ENCODE measurements at regions not wholly inside any gene's neighbourhood (a gene's known extent, or its start where the extent isn't known, plus 50 kb on each side); places are given as distances from the start of the nearest gene placed in this dataset.

- TF ChIP-seq CTCF (conservative IDR thresholded peaks at IDR 0.05; ENCODE audit: low read depth, low read length) (no peak), EZH2 (IDR thresholded peaks at IDR 0.05; ENCODE audit: borderline replicate concordance, low read depth, low read length, poor library complexity, severe bottlenecking) (no peak)
These were observed 171.0 kb downstream of the MSX2 start for GRCh38 chr5:174895360-174895759.

Data from A673 (cell line).